Neural cell (in vitro differentiated cells): ENCODE measurements at regions not wholly inside any gene's neighbourhood (a gene's known extent, or its start where the extent isn't known, plus 50 kb on each side); places are given as distances from the start of the nearest gene placed in this dataset.

Experiments
- H2AFZ ChIP-seq: fragments of 200-600, 300-800 bp; sonication (generic), shearing (Covaris generic); 2 replicates; pipeline ENCODE4 v1.6.0; 2014; ENCODE audit warnings: low read depth, mild to moderate bottlenecking, antibody characterized with exemption, low read length, moderate library complexity
- H3F3A ChIP-seq: fragments of 200-600 bp; shearing (Covaris generic); 2 replicates; pipeline ENCODE4 v1.6.1; 2016; ENCODE audit warnings: mild to moderate bottlenecking, moderate library complexity, mixed read lengths, antibody characterized with exemption, low read length; ENCODE audit not compliant: insufficient read depth, poor library complexity, severe bottlenecking
- H3K27ac ChIP-seq: fragments of 200-600, 300-800 bp; sonication (generic), shearing (Covaris generic); 2 replicates; pipeline ENCODE4 v1.5.1; 2014; ENCODE audit warnings: mild to moderate bottlenecking, low read length, moderate library complexity
- H3K27me3 ChIP-seq: fragments of 300-800, 200-600 bp; sonication (generic), shearing (Covaris generic); 2 replicates; pipeline ENCODE4 v1.6.0; 2014; ENCODE audit warnings: mild to moderate bottlenecking, low read depth, low read length, moderate library complexity; ENCODE audit not compliant: insufficient read depth
- H3K36me3 ChIP-seq: fragments of 300-800, 200-600 bp; sonication (generic), shearing (Covaris generic); 2 replicates; pipeline ENCODE4 v1.5.1; 2014; ENCODE audit warnings: mild to moderate bottlenecking, antibody characterized with exemption, low read length, moderate library complexity; ENCODE audit not compliant: insufficient read depth
- H3K4me2 ChIP-seq: fragments of 300-800, 200-600 bp; sonication (generic), shearing (Covaris generic); 2 replicates; pipeline ENCODE4 v1.6.0; 2014; ENCODE audit warnings: mild to moderate bottlenecking, low read length
- H3K4me3 ChIP-seq: fragments of 300-800, 200-600 bp; sonication (generic), shearing (Covaris generic); 2 replicates; pipeline ENCODE4 v1.5.1; 2014; ENCODE audit warnings: mild to moderate bottlenecking, low read length, moderate library complexity
- H3K79me2 ChIP-seq: fragments of 200-600 bp; shearing (Covaris generic); replicated peaks from 2 replicates; pipeline ENCODE4 v1.6.0; 2014; ENCODE audit warnings: mild to moderate bottlenecking, low read length, moderate library complexity; ENCODE audit not compliant: insufficient read depth
- H3K9ac ChIP-seq: fragments of 300-800, 200-600 bp; sonication (generic), shearing (Covaris generic); 2 replicates; pipeline ENCODE4 v1.6.1; 2016; ENCODE audit warnings: mild to moderate bottlenecking, low read length, mixed read lengths
- H3K9me2 ChIP-seq: fragments of 200-600 bp; shearing (Covaris generic); 2 replicates; pipeline ENCODE4 v1.6.1; 2016; ENCODE audit warnings: mild to moderate bottlenecking, low read length, mixed read lengths; ENCODE audit not compliant: insufficient read depth
- H3K9me3 ChIP-seq: fragments of 200-600, 300-800 bp; sonication (generic), shearing (Covaris generic); 2 replicates; pipeline ENCODE4 v1.6.1; 2016; ENCODE audit warnings: mild to moderate bottlenecking, mixed run types, low read length, moderate library complexity, mixed read lengths
- H4K20me1 ChIP-seq: fragments of 200-600 bp; shearing (Covaris generic); 2 replicates; pipeline ENCODE4 v1.6.1; 2016; ENCODE audit warnings: mild to moderate bottlenecking, mixed run types; ENCODE audit not compliant: insufficient read depth
- EP300 ChIP-seq: fragments of 450-650 bp; conservative IDR thresholded peaks from 2 replicates; pipeline ENCODE4 v1.6.1; 2014; ENCODE audit warnings: antibody characterized with exemption, mild to moderate bottlenecking, moderate library complexity; ENCODE audit not compliant: poor library complexity, severe bottlenecking
- EZH2 ChIP-seq: fragments of 200-600, 300-800 bp; shearing (Covaris generic), sonication (generic); IDR thresholded peaks from 2 replicates; pipeline ENCODE4 v1.6.1; 2014; ENCODE audit warnings: antibody characterized with exemption, low read length, borderline replicate concordance, mild to moderate bottlenecking; ENCODE audit not compliant: insufficient read depth, poor library complexity, severe bottlenecking
- MXI1 ChIP-seq: fragments of 450-650 bp; conservative IDR thresholded peaks from 2 replicates; pipeline ENCODE4 v1.6.1; 2014; ENCODE audit warnings: antibody characterized with exemption, mild to moderate bottlenecking; ENCODE audit not compliant: poor library complexity, severe bottlenecking
- POLR2AphosphoS5 ChIP-seq: IDR thresholded peaks from 2 replicates; pipeline ENCODE4 v1.6.1; 2012
- RAD21 ChIP-seq: fragments of 450-650 bp; conservative IDR thresholded peaks from 2 replicates; pipeline ENCODE4 v1.6.1; 2014; ENCODE audit warnings: antibody characterized with exemption, mild to moderate bottlenecking, moderate library complexity
- REST ChIP-seq: IDR thresholded peaks from 2 replicates; pipeline ENCODE4 v1.6.1; 2012; ENCODE audit warnings: borderline replicate concordance
- SMC3 ChIP-seq: fragments of 450-650 bp; conservative IDR thresholded peaks from 2 replicates; pipeline ENCODE4 v1.6.1; 2014; ENCODE audit warnings: antibody characterized with exemption, mild to moderate bottlenecking, moderate library complexity; ENCODE audit not compliant: poor library complexity
- TAF1 ChIP-seq: IDR thresholded peaks from 2 replicates; pipeline ENCODE4 v1.6.1; 2012; ENCODE audit warnings: low read depth
- TF ChIP-seq, protein P1 (sequence below): fragments of 450-650 bp; IDR thresholded peaks from 2 replicates; pipeline ENCODE4 v1.5.1; 2014; ENCODE audit warnings: antibody characterized with exemption, mild to moderate bottlenecking, moderate library complexity; ENCODE audit not compliant: poor library complexity, severe bottlenecking

GRCh38 chr3:81173514-81173913 lies 587.9 kb downstream of the GBE1 start:
- Histone ChIP-seq H3K27ac (no peak overlapping the region), H3K4me2 (no peak overlapping the region), H2AFZ (no peak overlapping the region), H3K27me3 (no peaks in the 10 kb centered on the region), H3K9me3 (no peaks in the 10 kb centered on the region), H4K20me1 (no peaks in the 10 kb centered on the region), H3K9ac (no peak overlapping the region), H3K4me3 (no peak overlapping the region), H3K9me2 (no peaks in the 10 kb centered on the region), H3K36me3 (no peaks in the 10 kb centered on the region), H3K79me2 (no peaks in the 10 kb centered on the region), H3F3A (no peaks in the 10 kb centered on the region)
- TF ChIP-seq MXI1 (no peak), EZH2 (no peak), TAF1 (no peak), EP300 (no peak), SMC3 (no peak), RAD21 (no peak), REST (no peak), POLR2AphosphoS5 (no peak)
- TF ChIP-seq, protein P1, sequence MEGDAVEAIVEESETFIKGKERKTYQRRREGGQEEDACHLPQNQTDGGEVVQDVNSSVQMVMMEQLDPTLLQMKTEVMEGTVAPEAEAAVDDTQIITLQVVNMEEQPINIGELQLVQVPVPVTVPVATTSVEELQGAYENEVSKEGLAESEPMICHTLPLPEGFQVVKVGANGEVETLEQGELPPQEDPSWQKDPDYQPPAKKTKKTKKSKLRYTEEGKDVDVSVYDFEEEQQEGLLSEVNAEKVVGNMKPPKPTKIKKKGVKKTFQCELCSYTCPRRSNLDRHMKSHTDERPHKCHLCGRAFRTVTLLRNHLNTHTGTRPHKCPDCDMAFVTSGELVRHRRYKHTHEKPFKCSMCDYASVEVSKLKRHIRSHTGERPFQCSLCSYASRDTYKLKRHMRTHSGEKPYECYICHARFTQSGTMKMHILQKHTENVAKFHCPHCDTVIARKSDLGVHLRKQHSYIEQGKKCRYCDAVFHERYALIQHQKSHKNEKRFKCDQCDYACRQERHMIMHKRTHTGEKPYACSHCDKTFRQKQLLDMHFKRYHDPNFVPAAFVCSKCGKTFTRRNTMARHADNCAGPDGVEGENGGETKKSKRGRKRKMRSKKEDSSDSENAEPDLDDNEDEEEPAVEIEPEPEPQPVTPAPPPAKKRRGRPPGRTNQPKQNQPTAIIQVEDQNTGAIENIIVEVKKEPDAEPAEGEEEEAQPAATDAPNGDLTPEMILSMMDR, result no peak

DNA sequence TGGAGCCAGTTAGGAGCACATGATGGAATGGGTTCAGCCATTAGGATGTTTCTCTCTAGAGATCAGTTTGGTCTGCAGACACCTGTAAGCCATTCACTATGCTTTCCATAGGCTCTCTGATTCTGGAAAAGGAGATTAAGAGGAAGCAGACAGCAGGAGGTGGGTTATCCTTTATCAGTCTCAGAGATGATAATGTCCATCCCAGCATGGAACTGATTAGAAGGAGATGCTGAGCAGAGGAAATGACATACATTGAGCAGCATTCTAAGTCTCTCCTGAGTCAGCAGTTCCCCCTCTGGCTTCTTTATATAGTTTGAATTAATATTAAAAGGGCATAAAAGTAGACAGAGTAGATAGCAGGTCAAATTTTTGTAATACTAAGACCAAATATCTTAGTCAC lies 591.1 kb downstream of the GBE1 start:
- H4K20me1 ChIP-seq, result no peaks in the 10 kb centered on the region
- H3F3A ChIP-seq, result no peaks in the 10 kb centered on the region
- H3K4me2 ChIP-seq, result no peak overlapping the region
- no peaks in the 10 kb centered on the region for H3K27me3 ChIP-seq
- no peak overlapping the region for H3K9ac ChIP-seq
- no peak overlapping the region for H2AFZ ChIP-seq
- H3K4me3 ChIP-seq, result no peak overlapping the region
- no peaks in the 10 kb centered on the region for H3K79me2 ChIP-seq
- TF ChIP-seq EZH2, result no peak
- TF ChIP-seq MXI1, result no peak
- TF ChIP-seq, protein P1, result no peak
- no peak for TF ChIP-seq TAF1
- TF ChIP-seq RAD21, result no peak
- TF ChIP-seq POLR2AphosphoS5, result no peak
- no peak for TF ChIP-seq SMC3
- TF ChIP-seq REST, result no peak
- TF ChIP-seq EP300, result no peak
- H3K36me3 ChIP-seq, result no peaks in the 10 kb centered on the region
- H3K9me3 ChIP-seq, result no peaks in the 10 kb centered on the region
- H3K9me2 ChIP-seq, result no peaks in the 10 kb centered on the region
- no peak overlapping the region for H3K27ac ChIP-seq
